ENCODE measurements at regions not wholly inside any gene's neighbourhood (a gene's known extent, or its start where the extent isn't known, plus 50 kb on each side); places are given as distances from the start of the nearest gene placed in this dataset.

GRCh38 chr1:70847013-70847412 lies 200.6 kb downstream of the PTGER3 start:
- Histone ChIP-seq H4K20me1 (replicated peaks; ENCODE audit: control insufficient read depth, insufficient read depth, low read length) (no peaks in the 10 kb centered on the region), H2AFZ (ENCODE audit: low read depth, low read length) (no peak overlapping the region), H3K27ac (ENCODE audit: extremely low read depth, low read depth, low read length) (no peak overlapping the region), H3K4me3 (no peak overlapping the region), H3K4me1 (replicated peaks in 1 of 2; ENCODE audit: control insufficient read depth in 2 of 2, insufficient read depth in 2 of 2, low read length in 2 of 2) (no peaks in the 10 kb centered on the region), H3K36me3 (ENCODE audit: control insufficient read depth, insufficient read depth, low read length) (no peaks in the 10 kb centered on the region), H3K79me2 (ENCODE audit: control insufficient read depth, insufficient read depth, low read length) (no peaks in the 10 kb centered on the region), H3K9ac (ENCODE audit: insufficient read depth in 1 of 2, low read depth in 2 of 2, low read length in 2 of 2) (no peak overlapping the region), H3K4me2 (ENCODE audit: insufficient read depth, low read length) (no peak overlapping the region), H3K9me3 (replicated peaks; ENCODE audit: control insufficient read depth, insufficient read depth, low read depth, low read length) (no peaks in the 10 kb centered on the region), H3K27me3 (ENCODE audit: control insufficient read depth in 2 of 2, insufficient read depth in 2 of 2, low read length in 2 of 2) (no peaks in the 10 kb centered on the region), H3K9me1 (ENCODE audit: control insufficient read depth, insufficient read depth, low read length) (no peaks in the 10 kb centered on the region)
- in situ Hi-C loops (cut with MboI) (no loop called here), intact Hi-C loops (cut with micrococcal nuclease) (no loop called here)
- ATAC-seq, result no peak
- TF ChIP-seq ZBED1 (IDR thresholded peaks at IDR 0.05) (no peak), TFE3 (CRISPR knock-in tag; IDR thresholded peaks at IDR 0.05) (peak; percentile 53)
- DNase-seq (ENCODE audit: extremely low read depth in 1 of 4, low spot score in 3 of 4), result no peak
- FAIRE-seq, result no peak
- ChIA-PET POLR2A (interaction anchor here (1.2 kb wide), 1 partner anchor 10 kb away, joined by 3 read pairs; no protein-coding TSS in a partner anchor), CTCF (ENCODE audit: low intra/inter-chr PET ratio) (no interaction called here)
- BruUV-seq (replicated peaks), result no TSS peak

GRCh38 chr1:70855203-70855602 lies 192.4 kb downstream of the PTGER3 start:
- ChIA-PET CTCF (ENCODE audit: low intra/inter-chr PET ratio) (no interaction called here), POLR2A (no interaction called here)
- H3K4me2 ChIP-seq (ENCODE audit: insufficient read depth, low read length), result no peak overlapping the region
- H3K9me3 ChIP-seq (replicated peaks; ENCODE audit: control insufficient read depth, insufficient read depth, low read depth, low read length), result no peaks in the 10 kb centered on the region
- H4K20me1 ChIP-seq (replicated peaks; ENCODE audit: control insufficient read depth, insufficient read depth, low read length), result no peaks in the 10 kb centered on the region
- no peak for DNase-seq (ENCODE audit: extremely low read depth in 1 of 4, low spot score in 3 of 4)
- no peaks in the 10 kb centered on the region for H3K79me2 ChIP-seq (ENCODE audit: control insufficient read depth, insufficient read depth, low read length)
- H3K4me3 ChIP-seq, result no peak overlapping the region
- no peak overlapping the region for H3K9ac ChIP-seq (ENCODE audit: insufficient read depth in 1 of 2, low read depth in 2 of 2, low read length in 2 of 2)
- H3K27me3 ChIP-seq (ENCODE audit: control insufficient read depth in 2 of 2, insufficient read depth in 2 of 2, low read length in 2 of 2), result no peaks in the 10 kb centered on the region
- intact Hi-C loops (cut with micrococcal nuclease), result no loop called here
- H2AFZ ChIP-seq (ENCODE audit: low read depth, low read length), result no peak overlapping the region
- ATAC-seq, result no peak
- no peak for FAIRE-seq
- H3K4me1 ChIP-seq (replicated peaks in 1 of 2; ENCODE audit: control insufficient read depth in 2 of 2, insufficient read depth in 2 of 2, low read length in 2 of 2), result no peaks in the 10 kb centered on the region
- TF ChIP-seq HLTF (IDR thresholded peaks at IDR 0.05), result no peak
- TF ChIP-seq FUS (optimal IDR thresholded peaks at IDR 0.05; ENCODE audit: low read depth, low read length), result no peak
- TF ChIP-seq CEBPB (tag; IDR thresholded peaks at IDR 0.05), result peak; percentile 56
- no peak for TF ChIP-seq CEBPG (CRISPR knock-in tag; IDR thresholded peaks at IDR 0.05)
- peak; percentile 25 to 59; a peak in 2 of 4 replicates for TF ChIP-seq CEBPG (tag; conservative IDR thresholded peaks at IDR 0.05 in 1 of 2, IDR thresholded peaks at IDR 0.05 in 1 of 2)
- WGBS (ENCODE audit: insufficient coverage, low coverage, missing lambda C conversion rate), result 14% methylated on average over 5 of the region's 5 CpGs
- no peaks in the 10 kb centered on the region for H3K36me3 ChIP-seq (ENCODE audit: control insufficient read depth, insufficient read depth, low read length)
- H3K27ac ChIP-seq (ENCODE audit: extremely low read depth, low read depth, low read length), result no peak overlapping the region
- in situ Hi-C loops (cut with MboI), result no loop called here
- BruUV-seq (replicated peaks), result no TSS peak
- H3K9me1 ChIP-seq (ENCODE audit: control insufficient read depth, insufficient read depth, low read length), result no peaks in the 10 kb centered on the region

All from K562 (cell line).